HG03103 (cell line): ENCODE measurements at regions not wholly inside any gene's neighbourhood (a gene's known extent, or its start where the extent isn't known, plus 50 kb on each side); places are given as distances from the start of the nearest gene placed in this dataset.

ENCODE experiments used
- ATAC-seq: cut with Tn5 transposase; IDR thresholded peaks from one replicate; pipeline ENCODE4 v1.9.1; 2021; ENCODE audit warnings: low read depth; ENCODE audit not compliant: unreplicated experiment

DNA sequence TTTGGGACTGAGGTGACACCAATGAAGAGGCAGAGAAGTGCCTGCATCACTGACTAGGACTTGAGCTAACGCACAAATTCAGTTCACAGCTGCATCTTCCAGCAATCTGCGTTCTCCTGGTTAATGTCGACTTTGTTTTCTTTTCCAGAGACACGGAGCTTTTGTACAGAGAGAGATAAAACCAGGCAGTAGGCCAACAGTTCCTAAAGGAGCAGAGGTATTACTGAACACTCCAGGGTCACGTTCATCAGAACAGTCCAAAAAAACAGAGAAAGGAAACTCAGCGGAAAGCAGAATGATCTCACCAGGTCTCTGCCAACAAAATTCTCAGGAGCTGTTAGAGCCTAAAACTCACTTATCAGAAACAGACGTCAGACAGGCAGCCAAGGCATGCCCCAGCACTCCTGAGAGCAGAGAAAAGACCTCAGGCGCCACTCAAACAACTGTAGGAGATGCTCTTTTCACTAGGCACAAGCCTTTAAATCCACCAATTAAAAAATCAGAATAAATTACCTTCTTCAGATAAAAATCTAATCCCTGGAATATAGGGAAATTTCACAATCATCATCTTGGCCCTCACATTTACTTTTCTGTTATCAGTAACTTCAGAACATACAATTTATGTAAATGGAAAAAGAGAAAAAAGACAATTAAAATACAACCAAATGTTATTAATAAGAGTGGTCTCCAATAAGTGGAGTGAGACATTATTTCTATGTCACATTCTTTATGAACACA, 95.9 kb upstream of the SPTBN1 start:
- ATAC-seq, result no peak

DNA sequence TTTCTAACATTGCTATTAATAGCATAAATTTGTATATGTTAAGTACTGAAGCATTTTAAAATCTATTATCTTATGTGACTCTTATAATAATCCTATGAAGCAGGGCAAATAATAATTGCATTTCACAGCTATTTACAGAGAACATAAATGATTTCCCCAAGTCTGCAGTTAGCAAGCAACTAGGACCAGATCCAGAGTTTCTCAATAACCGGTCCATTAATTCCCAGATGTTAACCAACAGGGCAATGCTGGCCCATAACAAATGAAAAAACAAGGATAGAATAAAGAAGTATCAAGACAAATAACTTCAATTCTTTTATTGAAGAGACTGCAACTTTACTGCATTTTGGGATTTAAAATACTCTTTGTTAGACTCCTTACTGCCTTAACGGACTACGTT, 91.7 kb upstream of the SPTBN1 start:
- no peak for ATAC-seq

GRCh38 chr2:54365661-54366060, 90.5 kb upstream of the SPTBN1 start:
- ATAC-seq, result no peak

- no peak for ATAC-seq
Measured at GRCh38 chr2:54366487-54367280, 89.4 kb upstream of the SPTBN1 start.

DNA sequence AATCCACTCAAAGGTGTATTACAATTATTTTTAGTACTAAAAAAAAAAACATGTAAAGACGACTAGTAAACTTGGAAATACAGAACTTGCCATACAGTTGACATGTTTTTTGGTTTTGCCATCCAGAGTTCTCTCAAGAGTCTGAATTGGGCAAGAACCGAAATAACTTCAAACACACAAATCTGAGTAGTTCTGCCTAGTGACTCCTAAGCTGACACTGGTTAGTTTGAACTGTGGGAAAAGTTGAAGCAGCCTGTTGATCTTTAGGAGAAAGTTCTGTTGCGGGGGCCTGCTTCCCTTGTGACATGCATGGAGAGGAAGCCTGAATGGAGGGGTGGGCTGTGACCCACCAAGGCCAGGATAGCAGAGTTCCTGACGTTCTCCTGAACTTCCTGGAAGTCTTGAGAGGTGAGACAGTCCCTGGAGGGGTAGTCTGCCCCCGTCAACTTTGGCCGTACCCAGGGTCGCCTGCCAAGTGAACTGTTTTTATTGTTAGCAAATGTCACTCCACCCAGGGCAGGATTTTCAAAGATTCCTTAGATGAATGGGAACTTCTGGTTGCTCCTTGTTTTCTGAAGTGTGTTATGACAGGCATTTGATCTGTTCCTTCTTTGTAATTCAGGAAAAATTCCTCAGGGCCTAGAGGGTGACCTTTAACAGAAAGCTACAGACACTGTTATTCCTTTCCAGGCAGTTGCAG, 85.6 kb upstream of the SPTBN1 start:
- no peak for ATAC-seq

- no peak for ATAC-seq
Measured at GRCh38 chr2:54371460-54372065, 84.6 kb upstream of the SPTBN1 start.

GRCh38 chr2:54372361-54372760, 83.8 kb upstream of the SPTBN1 start:
- ATAC-seq, result no peak

- no peak for ATAC-seq
Measured at GRCh38 chr2:54373855-54374254, 82.3 kb upstream of the SPTBN1 start.

- no peak for ATAC-seq
Measured at GRCh38 chr2:54374591-54375364, 81.3 kb upstream of the SPTBN1 start.

DNA sequence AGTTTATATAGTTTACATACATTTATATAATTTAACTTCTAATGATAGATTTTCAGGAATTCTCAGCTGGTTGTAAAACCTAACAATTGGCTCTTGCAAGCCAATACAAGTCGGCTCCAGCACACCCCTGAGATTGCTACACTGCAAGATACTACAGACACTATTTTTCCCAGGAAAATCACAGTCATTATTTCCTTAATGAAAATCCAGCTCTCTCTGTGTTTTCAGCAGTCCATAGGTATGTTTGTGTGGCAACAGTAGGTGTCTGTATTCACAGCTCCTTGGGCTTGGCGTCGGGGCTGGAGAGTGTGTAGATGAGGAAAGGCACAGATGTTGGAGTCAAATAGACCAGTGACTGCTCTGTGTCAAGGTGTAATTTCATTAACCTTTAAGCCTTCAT, 78.7 kb upstream of the SPTBN1 start:
- ATAC-seq, result no peak

DNA sequence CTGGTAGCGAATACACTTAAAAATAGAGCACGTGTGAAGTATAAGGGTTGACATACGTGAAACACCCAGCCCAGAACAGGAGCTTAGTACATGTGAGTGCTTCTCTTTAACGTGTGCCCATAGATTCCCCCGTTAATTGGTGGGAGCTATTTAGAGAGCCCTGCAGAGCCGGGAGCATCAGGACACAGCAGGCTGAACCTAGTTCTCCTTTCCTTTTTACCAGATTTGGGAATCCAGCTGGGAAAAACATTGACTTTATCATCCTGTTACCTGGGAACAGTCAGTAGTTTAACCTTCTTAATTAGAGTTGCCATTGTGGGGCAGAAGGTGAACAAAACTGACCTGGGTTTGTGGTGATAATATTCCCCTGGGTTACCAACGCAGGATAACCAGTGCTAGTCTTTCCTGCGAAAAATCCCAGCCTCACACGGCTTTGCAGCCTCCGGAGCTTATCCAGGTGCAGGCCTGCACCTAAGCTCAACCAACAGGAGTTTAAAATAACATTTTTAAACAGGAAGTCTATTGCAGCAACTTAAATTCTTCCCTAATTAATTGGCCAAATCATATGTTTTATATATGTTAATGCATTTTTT, 78.1 kb upstream of the SPTBN1 start:
- no peak for ATAC-seq

DNA sequence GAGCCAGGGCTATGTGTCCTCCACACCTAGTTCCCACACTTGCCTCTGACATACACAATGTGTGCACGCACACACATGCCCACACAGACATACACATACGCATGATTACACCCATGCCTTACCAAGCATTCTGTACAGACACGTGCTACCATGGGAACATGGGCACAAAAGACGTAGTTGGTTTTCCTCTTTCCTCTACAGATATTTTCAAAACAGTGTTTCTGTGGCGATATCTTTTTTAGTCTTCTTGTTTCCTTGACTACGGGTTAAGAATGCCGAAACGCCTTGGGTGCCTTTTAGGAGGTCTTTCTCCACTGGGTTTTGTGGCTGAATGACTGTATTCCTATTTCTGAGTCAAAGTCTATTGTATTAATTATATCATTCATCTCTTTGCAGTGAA, 75.5 kb upstream of the SPTBN1 start:
- ATAC-seq, result no peak

GRCh38 chr2:54381293-54381692, 74.8 kb upstream of the SPTBN1 start:
- ATAC-seq, result no peak

GRCh38 chr2:54382601-54383000, 73.5 kb upstream of the SPTBN1 start:
- no peak for ATAC-seq

DNA sequence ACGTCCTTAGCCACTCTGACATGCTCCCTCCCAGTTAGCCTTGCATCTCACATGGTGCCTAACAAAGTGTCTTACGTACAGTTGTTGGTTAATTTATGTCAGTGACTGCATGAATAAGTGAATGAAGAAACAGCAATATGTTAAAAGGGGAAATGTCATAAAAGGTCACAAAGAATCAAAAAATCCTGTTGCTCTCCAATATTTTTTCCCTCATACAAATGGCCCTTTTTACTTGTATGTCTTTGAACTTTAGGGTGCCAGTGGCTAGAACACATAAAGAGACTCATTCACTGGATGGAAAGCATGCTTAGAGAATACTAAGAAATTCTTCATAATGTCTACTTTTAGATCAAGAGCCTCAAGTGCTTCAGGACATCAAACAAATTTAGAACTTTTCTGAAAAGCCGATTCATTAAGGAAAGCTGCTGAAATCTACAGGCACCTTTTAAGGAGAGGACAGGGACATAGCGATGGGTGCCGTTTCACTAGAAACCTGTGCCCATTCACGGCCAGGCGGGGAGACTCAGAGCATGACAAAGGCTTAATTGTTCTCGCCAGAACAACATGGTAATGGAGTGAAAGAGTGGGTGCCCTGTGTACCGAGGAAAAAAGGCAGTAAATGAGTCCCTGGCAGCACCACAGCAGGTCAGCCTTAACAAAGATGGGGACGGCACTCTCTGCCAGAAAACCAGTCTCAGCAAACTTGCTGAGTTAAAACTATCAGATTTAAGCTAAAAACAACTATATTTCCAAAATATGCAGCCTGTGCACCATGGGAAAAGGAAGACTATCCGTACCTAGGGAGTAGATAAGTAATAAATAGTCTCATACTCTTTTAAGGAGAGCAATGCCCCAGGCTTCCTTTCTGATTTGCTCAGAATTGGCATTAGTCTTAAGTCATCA, 71.6 kb upstream of the SPTBN1 start:
- no peak for ATAC-seq

GRCh38 chr2:54385271-54385670, 70.9 kb upstream of the SPTBN1 start:
- no peak for ATAC-seq

GRCh38 chr2:54386585-54386984, 69.5 kb upstream of the SPTBN1 start:
- no peak for ATAC-seq

DNA sequence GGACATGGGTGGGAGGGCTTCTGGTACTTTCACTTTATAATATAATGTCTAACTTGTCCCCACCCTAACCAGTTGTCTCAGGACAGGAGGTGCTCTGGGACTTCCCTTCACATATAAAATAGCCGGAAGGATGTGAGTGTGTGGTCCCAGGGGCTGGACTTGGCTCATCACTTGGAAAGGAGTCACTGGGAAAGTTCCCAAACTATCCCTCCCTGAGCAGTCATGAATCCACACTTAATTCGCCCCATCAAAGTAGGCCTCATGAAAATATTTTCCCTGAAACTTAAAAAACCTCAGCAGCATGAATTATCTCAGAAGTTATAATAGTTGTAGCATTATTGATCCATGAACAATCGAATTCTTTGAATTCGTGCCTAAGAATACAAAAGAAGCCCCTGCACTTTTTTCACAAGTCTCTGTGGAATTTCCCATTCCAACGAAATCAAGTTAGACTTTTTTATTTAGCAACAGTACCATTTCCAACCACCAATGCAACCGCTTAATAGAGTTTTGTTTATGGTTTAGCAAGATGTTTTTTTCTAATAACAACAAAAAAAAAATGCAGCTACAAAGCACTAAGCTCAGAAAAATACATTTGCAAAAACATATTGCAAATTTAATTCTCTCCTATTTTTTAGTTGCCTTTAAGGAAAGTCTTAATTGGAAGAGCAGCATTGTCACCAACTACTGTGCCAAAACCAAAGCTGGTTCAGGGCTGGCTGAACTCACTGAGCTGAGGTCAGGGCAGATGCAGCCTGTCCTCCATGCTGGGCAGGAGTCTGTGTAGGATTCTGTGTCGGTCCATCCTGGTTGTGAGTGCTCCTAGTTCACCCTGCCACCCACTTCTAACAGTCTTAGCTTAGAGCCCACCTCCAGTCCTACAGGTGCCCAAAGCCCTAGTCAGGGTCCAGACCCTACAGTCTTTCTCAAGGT, 68.8 kb upstream of the SPTBN1 start:
- no peak for ATAC-seq
